GM23338 (cell line): ENCODE measurements at regions not wholly inside any gene's neighbourhood (a gene's known extent, or its start where the extent isn't known, plus 50 kb on each side); places are given as distances from the start of the nearest gene placed in this dataset.

ENCODE experiments used
- ATAC-seq: fragments of 200-7000 bp; cut with Tn5 transposase; 3 replicates; pipeline ENCODE4 v1.9.1; 2020
- DNase-seq: peaks from one replicate; pipeline ENCODE4 v3.0.0-alpha.2; 2015; ENCODE audit warnings: low spot score
- H2AFZ ChIP-seq: fragments of 200-600 bp; sonication (generic); 2 replicates; pipeline ENCODE4 v1.8.0; 2016; ENCODE audit warnings: antibody characterized with exemption, mild to moderate bottlenecking, moderate library complexity
- H3F3A ChIP-seq: fragments of 200-600 bp; sonication (generic); replicated peaks from 2 replicates; pipeline ENCODE4 v1.8.0; 2017; ENCODE audit warnings: antibody characterized with exemption, mixed run types, low read depth
- H3K27ac ChIP-seq: fragments of 200-600 bp; sonication (generic); 2 replicates; pipeline ENCODE4 v1.6.1; 2016; ENCODE audit warnings: low read depth
- H3K27me3 ChIP-seq: fragments of 200-600 bp; sonication (generic); 2 replicates; pipeline ENCODE4 v1.8.0; 2016; ENCODE audit warnings: mild to moderate bottlenecking, mixed run types, moderate library complexity; ENCODE audit not compliant: insufficient read depth
- H3K36me3 ChIP-seq: fragments of 200-600 bp; sonication (generic); 2 replicates; pipeline ENCODE4 v1.8.0; 2016; ENCODE audit warnings: mild to moderate bottlenecking; ENCODE audit not compliant: insufficient read depth
- H3K4me1 ChIP-seq: fragments of 200-600 bp; sonication (generic); 2 replicates; pipeline ENCODE4 v1.8.0; 2016; ENCODE audit warnings: mild to moderate bottlenecking, moderate library complexity; ENCODE audit not compliant: insufficient read depth
- H3K4me2 ChIP-seq: fragments of 200-600 bp; sonication (generic); 2 replicates; pipeline ENCODE4 v1.7.1; 2017; ENCODE audit warnings: mixed run types
- H3K4me3 ChIP-seq: fragments of 200-600 bp; sonication (generic); 2 replicates; pipeline ENCODE4 v1.6.1; 2016; ENCODE audit warnings: mixed run types
- H3K79me2 ChIP-seq: fragments of 200-600 bp; sonication (generic); replicated peaks from 2 replicates; pipeline ENCODE4 v1.8.0; 2017; ENCODE audit warnings: mild to moderate bottlenecking; ENCODE audit not compliant: insufficient read depth
- H3K9me2 ChIP-seq: fragments of 200-600 bp; sonication (generic); 2 replicates; pipeline ENCODE4 v1.8.0; 2017; ENCODE audit not compliant: insufficient read depth
- H4K20me1 ChIP-seq: fragments of 200-600 bp; sonication (generic); replicated peaks from 2 replicates; pipeline ENCODE4 v1.8.0; 2017; ENCODE audit warnings: mild to moderate bottlenecking; ENCODE audit not compliant: insufficient read depth
- H3K27ac Mint-ChIP-seq: 2 replicates; pipeline ENCODE4 v1.8.0; 2020; ENCODE audit warnings: inconsistent platforms, mild to moderate bottlenecking, moderate library complexity, mixed read lengths
- H3K27me3 Mint-ChIP-seq: 3 replicates; pipeline ENCODE4 v1.8.0; 2022; ENCODE audit warnings: low read depth, mild to moderate bottlenecking, moderate library complexity, mixed read lengths, inconsistent platforms; ENCODE audit not compliant: insufficient read depth, poor library complexity
- H3K36me3 Mint-ChIP-seq: 3 replicates; pipeline ENCODE4 v1.8.0; 2021; ENCODE audit warnings: low read depth, mild to moderate bottlenecking, inconsistent platforms, moderate library complexity, mixed read lengths
- H3K4me1 Mint-ChIP-seq: 3 replicates; pipeline ENCODE4 v1.8.0; 2020; ENCODE audit warnings: mild to moderate bottlenecking, inconsistent platforms, mixed read lengths
- H3K4me3 Mint-ChIP-seq: 3 replicates; pipeline ENCODE4 v1.8.0; 2021; ENCODE audit warnings: moderate library complexity, mild to moderate bottlenecking, inconsistent platforms, mixed read lengths
- H3K9me3 Mint-ChIP-seq: 3 replicates; pipeline ENCODE4 v1.8.0; 2020; ENCODE audit warnings: moderate library complexity, mild to moderate bottlenecking, inconsistent platforms, mixed read lengths
- CREB1 ChIP-seq: fragments of 250-450 bp; sonication (Bioruptor Pico); IDR thresholded peaks from 2 replicates; pipeline ENCODE4 v1.5.0; 2020; ENCODE audit warnings: low read depth, mild to moderate bottlenecking, moderate library complexity
- ETS1 ChIP-seq: IDR thresholded peaks from 2 replicates; pipeline ENCODE4 v1.6.1; 2016; ENCODE audit warnings: antibody characterized with exemption
- EZH2 ChIP-seq: fragments of 200-600 bp; sonication (generic); IDR thresholded peaks from one replicate; pipeline ENCODE4 v1.8.0; 2017; ENCODE audit warnings: antibody characterized with exemption, mild to moderate bottlenecking, low read depth; ENCODE audit not compliant: unreplicated experiment
- EZH2phosphoT487 ChIP-seq: fragments of 200-600 bp; sonication (generic); IDR thresholded peaks from one replicate; pipeline ENCODE4 v1.8.1; 2018; ENCODE audit warnings: antibody characterized with exemption; ENCODE audit not compliant: unreplicated experiment
- JUNB ChIP-seq: IDR thresholded peaks from one replicate; pipeline ENCODE4 v1.6.1; 2016; ENCODE audit warnings: antibody characterized with exemption; ENCODE audit not compliant: unreplicated experiment
- POLR2AphosphoS5 ChIP-seq: IDR thresholded peaks from 2 replicates; pipeline ENCODE4 v1.6.1; 2016; ENCODE audit warnings: antibody characterized with exemption, low read depth
- REST ChIP-seq: IDR thresholded peaks from one replicate; pipeline ENCODE4 v1.6.1; 2018; ENCODE audit warnings: antibody characterized with exemption; ENCODE audit not compliant: unreplicated experiment
- STAT1 ChIP-seq: IDR thresholded peaks from one replicate; pipeline ENCODE4 v1.6.1; 2016; ENCODE audit warnings: antibody characterized with exemption; ENCODE audit not compliant: unreplicated experiment
- ZNF114 ChIP-seq: fragments of 250-450 bp; sonication (Bioruptor Pico); IDR thresholded peaks from 2 replicates; pipeline ENCODE4 v1.5.0; 2020; ENCODE audit warnings: mild to moderate bottlenecking, moderate library complexity
- ZNF331 ChIP-seq: fragments of 250-450 bp; sonication (Bioruptor Pico); IDR thresholded peaks from 2 replicates; pipeline ENCODE4 v1.5.0; 2020; ENCODE audit warnings: low read depth, mild to moderate bottlenecking, moderate library complexity
- ZNF462 ChIP-seq: fragments of 250-450 bp; sonication (Bioruptor Pico); IDR thresholded peaks from 2 replicates; pipeline ENCODE4 v1.5.0; 2020; ENCODE audit warnings: mild to moderate bottlenecking, moderate library complexity

GRCh38 chr9:88927510-88927909 is 63.8 kb upstream of the S1PR3 start:
- no peaks in the 10 kb centered on the region for H3K36me3 ChIP-seq
- H3K27ac ChIP-seq: no peak overlapping the region
- H3K4me1 ChIP-seq: no peaks in the 10 kb centered on the region
- no peaks in the 10 kb centered on the region for H3K27me3 Mint-ChIP-seq
- no peak for TF ChIP-seq REST
- no peak for TF ChIP-seq ZNF462 (CRISPR knock-in tag)
- no peak for TF ChIP-seq ETS1
- no peak for TF ChIP-seq ZNF114 (CRISPR knock-in tag)
- TF ChIP-seq JUNB: no peak
- TF ChIP-seq ZNF331 (CRISPR knock-in tag): no peak
- TF ChIP-seq EZH2: no peak
- no peak for TF ChIP-seq STAT1
- TF ChIP-seq CREB1 (CRISPR knock-in tag): no peak
- TF ChIP-seq EZH2phosphoT487: no peak
- TF ChIP-seq POLR2AphosphoS5: no peak
- DNase-seq: no peak
- no peaks in the 10 kb centered on the region for H3F3A ChIP-seq
- no peak overlapping the region for H2AFZ ChIP-seq
- no peaks in the 10 kb centered on the region for H3K27me3 ChIP-seq
- no peak overlapping the region for H3K4me2 ChIP-seq
- H3K79me2 ChIP-seq: no peaks in the 10 kb centered on the region
- H3K9me3 Mint-ChIP-seq: peaks cover 5% of the 10 kb centered on the region; the same call in 1 of the 3 replicates
- no peak overlapping the region for H3K4me3 Mint-ChIP-seq
- H3K27ac Mint-ChIP-seq: no peak overlapping the region
- peaks cover 3% of the 10 kb centered on the region; the same call in 1 of the 3 replicates for H3K4me1 Mint-ChIP-seq
- no peaks in the 10 kb centered on the region for H3K36me3 Mint-ChIP-seq
- no peaks in the 10 kb centered on the region; the same call in 1 of the 2 replicates for H3K9me2 ChIP-seq
- H4K20me1 ChIP-seq: no peaks in the 10 kb centered on the region
- no peak for ATAC-seq
- H3K4me3 ChIP-seq: no peak overlapping the region
